K562 (cell line): ENCODE measurements at regions not wholly inside any gene's neighbourhood (a gene's known extent, or its start where the extent isn't known, plus 50 kb on each side); places are given as distances from the start of the nearest gene placed in this dataset.

Source experiments
- ATAC-seq: fragments of 200-7000 bp; cut with Tn5 transposase; 3 replicates; pipeline ENCODE4 v1.9.1; 2020; ENCODE audit warnings: moderate library complexity
- BruUV-seq: library from RNA; stranded (reverse); fragments of 400-500 nt; replicated peaks from 2 replicates; lab custom pipeline; 2021; lab: Mats Ljungman, UMichigan
- CTCF ChIA-PET: fragments of 300-600 bp; formaldehyde crosslinking; extraction: SDS; loops from one replicate; lab custom pipeline; 2021; ENCODE audit warnings: low intra/inter-chr PET ratio; lab: Yijun Ruan, JAX
- POLR2A ChIA-PET: fragments of 300-600, 350-650 bp; sonication (Branson Sonifier 250); formaldehyde crosslinking; extraction: SDS; loops from one replicate; lab custom pipeline; 2021; ENCODE audit warnings: antibody characterized with exemption, inconsistent platforms; lab: Yijun Ruan, JAX
- DNase-seq, 4 experiments: peaks; one replicate each; pipeline versions ENCODE4 v3.0.0 to v3.0.0-alpha.2; 2011 to 2018; ENCODE audit warnings: low spot score in 3 of 4, mixed read lengths in 3 of 4; ENCODE audit errors: extremely low read depth in 1 of 4
- FAIRE-seq: peaks from 2 replicates; lab custom pipeline; 2011; peaks lifted over from hg19 to GRCh38; lab: Jason Lieb, UNC
- H2AFZ ChIP-seq: 2 replicates; pipeline ENCODE4 v1.6.0; 2011; ENCODE audit warnings: low read depth, low read length, control low read depth, inconsistent platforms
- H3K27ac ChIP-seq: fragments of 200-600 bp; 3 replicates; pipeline ENCODE4 v1.8.0; 2011; ENCODE audit warnings: low read depth, mild to moderate bottlenecking, control low read depth, inconsistent platforms, low read length, moderate library complexity, mixed read lengths; ENCODE audit errors: extremely low read depth
- H3K27me3 ChIP-seq, 2 experiments: fragments of 300-600 bp in 1 of 2; 2 replicates in 1 of 2; 3 replicates in 1 of 2; pipeline versions ENCODE4 v1.6.0 to v1.8.0; 2011; ENCODE audit warnings: inconsistent platforms in 2 of 2, low read length in 2 of 2, mild to moderate bottlenecking in 1 of 2, mixed read lengths in 1 of 2, moderate library complexity in 1 of 2; ENCODE audit not compliant: control insufficient read depth in 2 of 2, insufficient read depth in 2 of 2
- H3K36me3 ChIP-seq: fragments of 300-600 bp; 3 replicates; pipeline ENCODE4 v1.8.0; 2011; ENCODE audit warnings: mild to moderate bottlenecking, low read length, inconsistent platforms; ENCODE audit not compliant: control insufficient read depth, insufficient read depth
- H3K4me1 ChIP-seq, 2 experiments: fragments of 200-600 bp in 1 of 2; replicated peaks in 1 of 2; 2 replicates in 1 of 2; 3 replicates in 1 of 2; pipeline versions ENCODE4 v1.5.1 to v1.8.0; 2011; ENCODE audit warnings: inconsistent platforms in 2 of 2, low read length in 2 of 2, mild to moderate bottlenecking in 1 of 2, mixed read lengths in 1 of 2, moderate library complexity in 1 of 2; ENCODE audit not compliant: control insufficient read depth in 2 of 2, insufficient read depth in 2 of 2
- H3K4me2 ChIP-seq: 2 replicates; pipeline ENCODE4 v1.6.1; 2011; ENCODE audit warnings: low read length, control low read depth, inconsistent platforms, mixed read lengths; ENCODE audit not compliant: insufficient read depth
- H3K4me3 ChIP-seq: fragments of 200-600 bp; sonication (generic), shearing (Covaris generic); 2 replicates; pipeline ENCODE4 v1.5.1; 2016; ENCODE audit warnings: control low read depth, inconsistent platforms
- H3K79me2 ChIP-seq: fragments of 200-600 bp; 3 replicates; pipeline ENCODE4 v1.8.0; 2011; ENCODE audit warnings: low read length, inconsistent platforms; ENCODE audit not compliant: control insufficient read depth, insufficient read depth
- H3K9ac ChIP-seq, 2 experiments: 2 replicates each; pipeline versions ENCODE4 v1.6.0 to v1.6.1; 2011; ENCODE audit warnings: low read depth in 2 of 2, low read length in 2 of 2, control low read depth in 1 of 2, inconsistent platforms in 1 of 2, mild to moderate bottlenecking in 1 of 2, mixed read lengths in 1 of 2; ENCODE audit not compliant: insufficient read depth in 1 of 2
- H3K9me1 ChIP-seq: one replicate; pipeline ENCODE4 v1.6.0; 2011; ENCODE audit warnings: inconsistent platforms, mild to moderate bottlenecking, low read length, moderate library complexity; ENCODE audit not compliant: control insufficient read depth, insufficient read depth
- H3K9me3 ChIP-seq: replicated peaks from 2 replicates; pipeline ENCODE4 v1.5.1; 2011; ENCODE audit warnings: low read depth, low read length, inconsistent platforms; ENCODE audit not compliant: control insufficient read depth, insufficient read depth
- H4K20me1 ChIP-seq: replicated peaks from 2 replicates; pipeline ENCODE4 v1.6.1; 2011; ENCODE audit warnings: low read length, inconsistent platforms, mixed read lengths; ENCODE audit not compliant: control insufficient read depth, insufficient read depth
- BHLHE40 ChIP-seq: IDR thresholded peaks from 2 replicates; pipeline ENCODE4 v1.6.1; 2011; ENCODE audit warnings: low read length, improper control_type of control experiment
- CHCHD3 ChIP-seq: fragments of 250-450 bp; sonication (Bioruptor Pico); IDR thresholded peaks from 2 replicates; pipeline ENCODE4 v2.1.2; 2022; ENCODE audit warnings: mild to moderate bottlenecking
- FOXK2 ChIP-seq, 2 experiments: fragments of 450-650 bp; IDR thresholded peaks in 1 of 2; conservative IDR thresholded peaks in 1 of 2; 2 replicates each; pipeline ENCODE4 v1.6.1; 2016; ENCODE audit warnings: low read depth in 2 of 2, mild to moderate bottlenecking in 1 of 2
- FOXP1 ChIP-seq: sonication (generic); formaldehyde crosslinking; IDR thresholded peaks from 2 replicates; pipeline ENCODE4 v1.8.0; 2022; ENCODE audit warnings: mild to moderate bottlenecking, missing genetic modification reagents
- L3MBTL2 ChIP-seq: fragments of 450-650 bp; IDR thresholded peaks from 2 replicates; pipeline ENCODE4 v1.6.1; 2016; ENCODE audit warnings: mild to moderate bottlenecking, moderate library complexity
- MTA1 ChIP-seq: fragments of 450-650 bp; IDR thresholded peaks from 2 replicates; pipeline ENCODE4 v1.6.1; 2017; ENCODE audit warnings: borderline replicate concordance
- PHF20 ChIP-seq: fragments of 450-650 bp; IDR thresholded peaks from 2 replicates; pipeline ENCODE4 v1.6.1; 2018; ENCODE audit not compliant: partially characterized antibody
- RBM34 ChIP-seq: fragments of 200-400 bp; formaldehyde crosslinking; IDR thresholded peaks from 2 replicates; pipeline ENCODE4 v1.6.1; 2018; ENCODE audit warnings: low read length, borderline replicate concordance; ENCODE audit not compliant: insufficient read depth
- RHOXF2B ChIP-seq: fragments of 250-450 bp; sonication (Bioruptor Pico); conservative IDR thresholded peaks from 2 replicates; pipeline ENCODE4 v1.5.1; 2021
- SMAD3 ChIP-seq: fragments of 450-650 bp; formaldehyde crosslinking; conservative IDR thresholded peaks from 2 replicates; pipeline ENCODE4 v1.4.0; 2020; ENCODE audit warnings: mild to moderate bottlenecking
- TCF7L2 ChIP-seq: fragments of 150-350 bp; IDR thresholded peaks from 2 replicates; pipeline ENCODE4 v1.6.1; 2016; ENCODE audit warnings: low read depth, mild to moderate bottlenecking, low read length, moderate library complexity
- ZNF197 ChIP-seq: fragments of 200-800 bp; sonication (Bioruptor generic); IDR thresholded peaks from 2 replicates; pipeline ENCODE4 v1.6.1; 2016; ENCODE audit warnings: low read depth, missing genetic modification characterization, missing compliant biosample characterization
- ZNF3 ChIP-seq: fragments of 250-450 bp; sonication (Bioruptor Pico); IDR thresholded peaks from 2 replicates; pipeline ENCODE4 v1.5.0; 2021; ENCODE audit warnings: mild to moderate bottlenecking, moderate library complexity
- ZNF318 ChIP-seq, 2 experiments: fragments of 450-650 bp; IDR thresholded peaks; 2 replicates each; pipeline ENCODE4 v1.6.1; 2016; ENCODE audit warnings: mild to moderate bottlenecking in 2 of 2, borderline replicate concordance in 1 of 2, low read depth in 1 of 2, moderate library complexity in 1 of 2
- ZNF384 ChIP-seq: IDR thresholded peaks from 2 replicates; pipeline ENCODE4 v1.6.1; 2012; ENCODE audit warnings: low read depth, low read length, improper control_type of control experiment
- WGBS: fragments of 100-300 bp; shearing (Covaris generic); methylation state at CpG from one replicate; pipeline ENCODE4 v1.1.6; 2016; ENCODE audit warnings: low coverage, mixed read lengths; ENCODE audit not compliant: insufficient coverage; ENCODE audit errors: missing lambda C conversion rate; 5-methylcytosine and 5-hydroxymethylcytosine counted together
- in situ Hi-C: fragments of 300-500 bp; cut with MboI; formaldehyde crosslinking; loops from 4 replicates; pipeline ENCODE4 v1.15.0; 2018; ENCODE audit warnings: inconsistent platforms, mixed read lengths
- intact Hi-C: fragments of 100-400 bp; cut with micrococcal nuclease; formaldehyde crosslinking; loops from 2 replicates; pipeline ENCODE4 v1.14.2; 2022

GRCh38 chr5:57993866-57994265 is 466.0 kb downstream of the PLK2 start (continued):
- TF ChIP-seq FOXP1: no peak
- no peak for TF ChIP-seq BHLHE40
- TF ChIP-seq RBM34: no peak
- no peak for TF ChIP-seq SMAD3 (CRISPR knock-in tag)
- TF ChIP-seq CHCHD3 (CRISPR knock-in tag): no peak
- TF ChIP-seq PHF20: no peak
- TF ChIP-seq RHOXF2B (CRISPR knock-in tag): no peak
- TF ChIP-seq ZNF197: no peak
- TF ChIP-seq ZNF3: no peak
- no peak for TF ChIP-seq TCF7L2
- TF ChIP-seq FOXK2 (conservative IDR thresholded peaks at IDR 0.05 in 1 of 2, IDR thresholded peaks at IDR 0.05 in 1 of 2; ENCODE audit: low read depth in 2 of 2): no peak
- TF ChIP-seq ZNF384: no peak
- TF ChIP-seq, all 486 proteins: peak for 0

DNA sequence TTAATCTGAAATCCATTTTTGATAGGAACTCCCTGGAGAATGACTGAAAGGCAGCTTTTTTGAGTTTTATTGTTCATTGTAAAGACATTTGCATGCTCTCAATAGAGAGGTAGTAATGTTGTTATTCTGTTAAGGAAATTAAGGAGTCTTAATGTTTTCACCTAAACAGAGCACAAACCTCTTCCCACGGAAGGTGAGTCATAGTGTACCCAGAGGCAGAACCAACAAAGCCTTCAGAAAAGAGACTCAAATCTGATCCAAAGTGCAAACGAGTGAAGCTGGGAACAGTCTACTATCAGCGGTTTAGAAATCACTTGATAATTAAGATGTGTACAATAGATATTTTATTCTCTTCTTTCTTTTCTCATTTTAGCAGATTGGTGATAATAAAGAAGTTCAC is 470.5 kb downstream of the PLK2 start:
- POLR2A ChIA-PET: no interaction called here
- Histone ChIP-seq H3K36me3 (no peaks in the 10 kb centered on the region), H3K27me3 (no peaks in the 10 kb centered on the region), H3K79me2 (no peaks in the 10 kb centered on the region), H3K4me1 (no peaks in the 10 kb centered on the region), H3K4me2 (no peak overlapping the region), H3K9me1 (no peaks in the 10 kb centered on the region), H4K20me1 (no peaks in the 10 kb centered on the region), H2AFZ (no peak overlapping the region), H3K27ac (no peak overlapping the region), H3K4me3 (no peak overlapping the region), H3K9me3 (no peaks in the 10 kb centered on the region; the same call in 1 of the 2 replicates), H3K9ac (no peak overlapping the region)
- CTCF ChIA-PET: no interaction called here
- no TSS peak for BruUV-seq
- in situ Hi-C loops: no loop called here
- no peak for FAIRE-seq
- no peak for DNase-seq
- ATAC-seq: no peak
- intact Hi-C loops: no loop called here
- 13% methylated on average over 3 of the region's 3 CpGs for WGBS
- TF ChIP-seq MTA1 (no peak), ZNF318 (IDR thresholded peaks at IDR 0.05; ENCODE audit: borderline replicate concordance in 1 of 2, low read depth in 1 of 2) (no peak), L3MBTL2 (no peak)
